Astrocyte (in vitro differentiated cells and primary cell): ENCODE measurements at regions not wholly inside any gene's neighbourhood (a gene's known extent, or its start where the extent isn't known, plus 50 kb on each side); places are given as distances from the start of the nearest gene placed in this dataset.

ENCODE experiments used
- EZH2 ChIP-seq: IDR thresholded peaks from 2 replicates; pipeline ENCODE4 v1.6.1; 2012; ENCODE audit warnings: mild to moderate bottlenecking, low read length, inconsistent platforms; ENCODE audit not compliant: insufficient read depth
- TF ChIP-seq, protein P1 (sequence below): IDR thresholded peaks from 2 replicates; pipeline ENCODE4 v1.5.1; 2011; ENCODE audit warnings: low read depth, mild to moderate bottlenecking, inconsistent platforms, low read length, moderate library complexity; ENCODE audit not compliant: insufficient read depth

DNA sequence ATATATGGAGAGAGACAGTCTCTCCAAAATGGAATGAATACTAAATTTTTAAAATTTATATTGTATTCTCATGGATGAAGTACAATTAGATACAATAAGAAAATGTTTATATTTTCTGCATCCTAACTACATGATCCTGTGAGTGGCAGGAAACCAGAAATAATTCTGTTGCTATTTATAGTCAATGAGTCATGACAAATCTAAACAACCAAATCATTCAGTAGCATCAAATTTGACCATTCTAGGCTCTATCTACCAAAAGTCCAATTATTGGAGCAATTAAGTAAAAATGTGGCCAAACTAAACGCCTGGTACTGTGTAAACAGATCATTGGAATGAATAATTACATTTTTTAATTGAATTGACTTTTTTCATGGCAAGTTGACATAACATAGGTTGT, 959.8 kb downstream of the EPHA7 start:
- TF ChIP-seq, protein P1, sequence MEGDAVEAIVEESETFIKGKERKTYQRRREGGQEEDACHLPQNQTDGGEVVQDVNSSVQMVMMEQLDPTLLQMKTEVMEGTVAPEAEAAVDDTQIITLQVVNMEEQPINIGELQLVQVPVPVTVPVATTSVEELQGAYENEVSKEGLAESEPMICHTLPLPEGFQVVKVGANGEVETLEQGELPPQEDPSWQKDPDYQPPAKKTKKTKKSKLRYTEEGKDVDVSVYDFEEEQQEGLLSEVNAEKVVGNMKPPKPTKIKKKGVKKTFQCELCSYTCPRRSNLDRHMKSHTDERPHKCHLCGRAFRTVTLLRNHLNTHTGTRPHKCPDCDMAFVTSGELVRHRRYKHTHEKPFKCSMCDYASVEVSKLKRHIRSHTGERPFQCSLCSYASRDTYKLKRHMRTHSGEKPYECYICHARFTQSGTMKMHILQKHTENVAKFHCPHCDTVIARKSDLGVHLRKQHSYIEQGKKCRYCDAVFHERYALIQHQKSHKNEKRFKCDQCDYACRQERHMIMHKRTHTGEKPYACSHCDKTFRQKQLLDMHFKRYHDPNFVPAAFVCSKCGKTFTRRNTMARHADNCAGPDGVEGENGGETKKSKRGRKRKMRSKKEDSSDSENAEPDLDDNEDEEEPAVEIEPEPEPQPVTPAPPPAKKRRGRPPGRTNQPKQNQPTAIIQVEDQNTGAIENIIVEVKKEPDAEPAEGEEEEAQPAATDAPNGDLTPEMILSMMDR, result no peak
- TF ChIP-seq EZH2, result no peak
